LNCAP (cell line): ENCODE measurements at regions not wholly inside any gene's neighbourhood (a gene's known extent, or its start where the extent isn't known, plus 50 kb on each side); places are given as distances from the start of the nearest gene placed in this dataset.

Experiments used
- CTCF ChIP-seq: fragments of 450-650 bp; IDR thresholded peaks from 2 replicates; pipeline ENCODE4 v1.5.1; 2017; ENCODE audit warnings: mild to moderate bottlenecking

GRCh38 chr7:31440511-31440910 lies 73.4 kb upstream of the ITPRID1 start:
- TF ChIP-seq CTCF = no peak

- no peak for TF ChIP-seq CTCF
These were observed 71.3 kb upstream of the ITPRID1 start for GRCh38 chr7:31442626-31443025.

GRCh38 chr7:31443457-31443856 lies 70.4 kb upstream of the ITPRID1 start:
- TF ChIP-seq CTCF = peak; percentile 79

DNA sequence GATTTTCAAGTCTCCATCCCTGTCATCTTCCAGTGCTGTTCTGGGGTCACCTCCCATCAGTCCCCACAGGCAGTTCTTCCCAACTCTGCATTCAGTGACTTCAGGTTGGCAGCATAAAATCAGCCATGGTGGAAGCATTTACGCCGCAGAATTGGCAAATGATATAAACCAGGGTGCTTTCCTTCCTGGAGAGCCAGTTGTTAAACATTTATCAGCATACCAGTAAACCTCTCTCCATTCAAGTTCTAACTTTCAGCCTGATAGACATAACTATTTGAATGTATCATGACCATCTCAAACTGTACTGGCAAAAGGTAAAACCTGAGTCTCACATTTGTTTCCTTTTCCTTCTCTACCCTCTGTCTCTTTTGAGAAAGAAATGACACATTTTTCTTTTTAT lies 69.7 kb upstream of the ITPRID1 start:
- no peak for TF ChIP-seq CTCF

DNA sequence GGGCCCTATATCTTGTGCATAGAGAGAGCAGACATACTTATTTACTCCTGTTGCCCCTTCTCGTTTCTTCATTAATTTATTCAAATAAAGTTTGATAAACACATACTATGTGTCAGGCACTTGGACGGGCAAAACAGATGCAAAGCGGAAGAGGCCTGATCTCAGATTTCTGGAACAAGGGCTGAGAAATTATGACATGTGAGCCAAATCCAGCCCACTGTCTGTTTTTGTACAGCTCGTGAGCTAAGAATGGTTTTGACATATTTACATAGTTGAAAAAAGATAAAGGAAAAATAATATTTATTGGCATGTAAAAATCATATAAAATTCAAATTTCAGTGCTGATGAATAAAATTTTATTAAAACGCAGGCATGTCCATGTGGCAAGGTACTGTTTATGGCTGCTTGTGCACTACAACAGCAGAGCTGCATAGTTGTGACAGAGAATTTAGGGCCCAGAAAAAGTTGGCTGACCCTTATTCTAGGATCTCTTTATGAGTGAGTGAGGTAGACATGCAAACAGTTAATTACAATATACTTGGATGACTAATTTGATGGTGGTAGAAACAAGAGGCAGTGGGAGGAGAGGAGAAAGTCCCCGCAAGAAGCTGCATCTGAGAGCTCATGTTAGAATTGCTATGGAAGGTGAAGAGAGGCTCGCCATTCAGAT lies 68.1 kb upstream of the ITPRID1 start:
- no peak for TF ChIP-seq CTCF

DNA sequence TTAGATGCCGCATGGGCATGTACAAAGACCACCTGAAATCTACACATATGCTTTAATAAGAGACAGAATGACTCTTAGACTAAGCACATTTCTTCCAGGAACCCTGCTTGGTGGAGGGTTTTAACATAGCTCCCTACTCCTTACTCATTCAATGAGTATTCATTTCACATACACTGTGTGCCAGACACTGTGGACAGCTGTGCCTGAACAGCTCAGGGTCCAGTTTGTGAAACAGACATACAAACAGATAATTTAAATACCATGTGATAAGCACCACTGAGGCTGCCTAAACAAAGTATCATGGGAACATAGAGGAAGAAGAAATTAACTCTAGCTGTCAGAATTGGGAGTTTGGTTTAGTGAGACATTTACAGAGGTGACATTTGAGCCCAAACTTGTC lies 65.2 kb upstream of the ITPRID1 start:
- TF ChIP-seq CTCF = no peak

DNA sequence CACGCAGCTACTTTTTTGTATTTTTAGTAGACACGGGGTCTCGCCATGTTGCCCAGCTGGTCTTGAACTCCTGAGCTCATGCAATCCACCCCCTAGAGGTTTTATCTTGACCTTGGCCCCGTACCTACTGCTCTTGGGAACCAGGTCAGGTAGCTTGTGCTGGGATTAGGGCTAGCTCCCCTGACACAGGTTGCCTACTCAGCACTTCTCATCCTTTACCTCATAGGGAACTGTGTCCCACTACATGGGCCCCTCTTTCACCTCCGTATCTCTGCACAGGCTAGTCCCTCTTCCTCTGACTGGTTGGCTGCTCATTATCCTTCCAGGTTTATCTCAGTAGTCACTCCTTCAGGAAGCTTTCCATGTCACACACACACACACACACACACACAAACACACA lies 58.0 kb upstream of the ITPRID1 start:
- no peak for TF ChIP-seq CTCF
